Transverse colon (tissue), 4 donors: ENCODE measurements at regions not wholly inside any gene's neighbourhood (a gene's known extent, or its start where the extent isn't known, plus 50 kb on each side); places are given as distances from the start of the nearest gene placed in this dataset.
"Not testable (repeated sequence)": the region's sequence is repeated elsewhere in the genome, so short reads cannot be mapped to it uniquely, and the experiment has no call there.

Experiments
- DNase-seq: peaks from one replicate; pipeline ENCODE4 v3.0.0-alpha.2; 2019
- H3K27ac ChIP-seq, 4 donors: fragments of 200-600 bp; sonication (generic); 2 replicates each; pipeline ENCODE4 v1.5.1; 2016 to 2018; ENCODE audit warnings: inconsistent platforms in 4 of 4
- H3K27me3 ChIP-seq: fragments of 200-600 bp; sonication (generic); 2 replicates; pipeline ENCODE4 v1.5.1; 2017; ENCODE audit warnings: inconsistent platforms
- H3K36me3 ChIP-seq, 4 donors: fragments of 200-600 bp; sonication (generic); 2 replicates each; pipeline ENCODE4 v1.5.1; 2017 to 2019; ENCODE audit warnings: inconsistent platforms in 4 of 4
- H3K4me1 ChIP-seq, 4 donors: fragments of 200-600 bp; sonication (generic); 2 replicates each; pipeline ENCODE4 v1.5.1; 2017 to 2020; ENCODE audit warnings: inconsistent platforms in 4 of 4
- H3K4me3 ChIP-seq, 4 donors: fragments of 200-600 bp; sonication (generic); 1 replicate in 1 of 4; 2 replicates in 3 of 4; pipeline versions ENCODE4 v1.5.1 to v1.6.1; 2017 to 2019; ENCODE audit warnings: inconsistent platforms in 4 of 4
- H3K9me3 ChIP-seq, 2 donors: fragments of 200-600 bp; sonication (generic); 2 replicates each; pipeline ENCODE4 v1.5.1; 2017 to 2019; ENCODE audit warnings: inconsistent platforms in 2 of 2
- EP300 ChIP-seq: sonication (generic); formaldehyde crosslinking; IDR thresholded peaks from one replicate; pipeline ENCODE4 v1.6.1; 2017; ENCODE audit warnings: antibody characterized with exemption, low read depth
- POLR2A ChIP-seq: fragments of 450-650 bp; IDR thresholded peaks from one replicate; pipeline ENCODE4 v1.6.1; 2016; ENCODE audit warnings: antibody characterized with exemption, mild to moderate bottlenecking, moderate library complexity
- POLR2AphosphoS5 ChIP-seq, 3 donors: sonication (generic); formaldehyde crosslinking; IDR thresholded peaks; one replicate each; pipeline ENCODE4 v1.6.1; 2016; ENCODE audit warnings: antibody characterized with exemption in 3 of 3
- WGBS, 2 donors: methylation state at CpG; one replicate each; pipeline ENCODE4 v1.1.5; 2018; ENCODE audit warnings: low coverage in 1 of 2; 5-methylcytosine and 5-hydroxymethylcytosine counted together
- in situ Hi-C, 4 donors: fragments of 200-750 bp; cut with MboI; loops; one replicate each; pipeline versions ENCODE4 v1.15.0 to v1.15.1; 2017; ENCODE audit warnings: low sequenced_read_pairs in 3 of 4, low pct_ligation_motif_present in 1 of 4, low pct_unique_long_range_greater_than_20kb in 1 of 4
- intact Hi-C: fragments of 100-400 bp; cut with DNase I; formaldehyde crosslinking; loops from one replicate; pipeline ENCODE4 v1.15.1; 2023; ENCODE audit warnings: low total_unique reads
- TF ChIP-seq, protein P1 (sequence below), 5 experiments: fragments of 200-600 bp in 3 of 5; fragments of 450-650 bp in 2 of 5; sonication (generic) in 3 of 5; IDR thresholded peaks; 1 replicate in 2 of 5; 2 replicates in 3 of 5; pipeline ENCODE4 v1.5.1; 2016 to 2017; ENCODE audit warnings: antibody characterized with exemption in 5 of 5, inconsistent platforms in 3 of 5, mild to moderate bottlenecking in 2 of 5, moderate library complexity in 1 of 5

DNA sequence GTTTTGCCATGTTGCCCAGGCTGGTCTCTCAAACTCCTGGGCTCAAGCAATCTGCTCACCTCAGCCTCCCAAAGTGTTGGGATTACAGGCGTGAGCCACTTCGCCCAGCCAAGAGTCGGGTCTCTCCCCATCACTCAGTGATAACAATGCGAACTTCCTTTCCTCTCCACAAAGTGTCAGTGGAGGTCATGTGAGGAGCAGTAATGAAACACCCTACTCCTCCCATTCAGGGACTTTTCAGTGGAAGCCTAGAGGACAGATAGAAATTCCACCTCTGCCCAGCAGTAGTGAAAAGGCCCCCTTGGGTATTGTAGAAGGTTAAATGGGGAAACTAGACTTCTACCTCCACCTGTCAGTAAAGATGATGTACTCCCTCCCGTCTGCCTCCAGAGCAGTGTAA, 141.9 kb upstream of the STK26 start:
- no peak for DNase-seq
- no peak overlapping the region for H3K27ac ChIP-seq
- WGBS, 2 donors = 60 to 76% methylated on average over 1 to 5 of the region's 5 CpGs
- no peaks in the 10 kb centered on the region for H3K9me3 ChIP-seq
- H3K36me3 ChIP-seq = no peaks in the 10 kb centered on the region
- H3K4me3 ChIP-seq = no peak overlapping the region
- no peak for TF ChIP-seq EP300
- TF ChIP-seq, protein P1, sequence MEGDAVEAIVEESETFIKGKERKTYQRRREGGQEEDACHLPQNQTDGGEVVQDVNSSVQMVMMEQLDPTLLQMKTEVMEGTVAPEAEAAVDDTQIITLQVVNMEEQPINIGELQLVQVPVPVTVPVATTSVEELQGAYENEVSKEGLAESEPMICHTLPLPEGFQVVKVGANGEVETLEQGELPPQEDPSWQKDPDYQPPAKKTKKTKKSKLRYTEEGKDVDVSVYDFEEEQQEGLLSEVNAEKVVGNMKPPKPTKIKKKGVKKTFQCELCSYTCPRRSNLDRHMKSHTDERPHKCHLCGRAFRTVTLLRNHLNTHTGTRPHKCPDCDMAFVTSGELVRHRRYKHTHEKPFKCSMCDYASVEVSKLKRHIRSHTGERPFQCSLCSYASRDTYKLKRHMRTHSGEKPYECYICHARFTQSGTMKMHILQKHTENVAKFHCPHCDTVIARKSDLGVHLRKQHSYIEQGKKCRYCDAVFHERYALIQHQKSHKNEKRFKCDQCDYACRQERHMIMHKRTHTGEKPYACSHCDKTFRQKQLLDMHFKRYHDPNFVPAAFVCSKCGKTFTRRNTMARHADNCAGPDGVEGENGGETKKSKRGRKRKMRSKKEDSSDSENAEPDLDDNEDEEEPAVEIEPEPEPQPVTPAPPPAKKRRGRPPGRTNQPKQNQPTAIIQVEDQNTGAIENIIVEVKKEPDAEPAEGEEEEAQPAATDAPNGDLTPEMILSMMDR (IDR thresholded peaks at IDR 0.05) = no peak
- no peak for TF ChIP-seq POLR2AphosphoS5 (IDR thresholded peaks at IDR 0.05)
- TF ChIP-seq POLR2A = no peak
- no peaks in the 10 kb centered on the region for H3K4me1 ChIP-seq
- intact Hi-C loops (no loop called here), in situ Hi-C loops (no loop called here)
- no peaks in the 10 kb centered on the region for H3K27me3 ChIP-seq

DNA sequence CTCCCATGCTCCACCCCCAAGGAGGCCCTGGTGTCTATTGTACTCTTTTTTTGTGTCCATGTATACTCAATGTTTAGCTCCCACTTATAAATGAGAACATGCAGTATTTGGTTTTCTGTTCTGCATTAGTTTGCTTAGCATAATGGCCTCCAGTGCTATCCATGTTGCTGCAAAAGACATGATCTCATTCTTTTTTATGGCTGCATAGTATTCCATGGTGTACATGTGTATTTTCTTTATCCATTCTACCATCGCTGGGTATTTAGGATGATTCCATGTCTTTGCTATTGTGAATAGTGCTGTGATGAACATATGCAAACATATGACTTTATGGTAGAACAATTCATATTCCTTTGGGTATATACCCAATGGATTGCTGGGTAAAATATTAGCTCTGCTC, 138.1 kb upstream of the STK26 start:
- WGBS, 2 donors = 88 to 100% methylated on average over 1 of the region's 1 CpG
- H3K36me3 ChIP-seq, H3K27me3 ChIP-seq, DNase-seq, H3K4me3 ChIP-seq, in situ Hi-C loops, H3K9me3 ChIP-seq, H3K4me1 ChIP-seq, H3K27ac ChIP-seq, intact Hi-C loops: not testable (repeated sequence)

DNA sequence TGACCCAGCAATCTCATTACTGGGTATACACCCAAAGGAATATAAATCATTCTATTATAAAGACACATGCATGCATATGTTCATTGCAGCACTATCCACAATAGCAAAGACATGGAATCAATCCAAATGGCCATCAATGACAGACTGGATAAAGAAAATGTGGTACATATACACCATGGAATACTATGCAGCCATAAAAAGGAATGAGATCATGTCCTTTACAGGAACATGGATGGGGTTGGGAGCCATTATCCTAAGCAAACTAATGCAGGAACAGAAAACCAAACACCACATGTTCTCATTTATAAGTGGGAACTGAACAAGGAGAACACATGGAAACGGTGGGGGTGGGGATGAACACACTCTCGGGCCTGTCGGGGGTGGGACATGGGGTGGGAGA, 129.2 kb upstream of the STK26 start:
- H3K27ac ChIP-seq, H3K27me3 ChIP-seq, H3K36me3 ChIP-seq, H3K4me1 ChIP-seq, in situ Hi-C loops, H3K9me3 ChIP-seq, H3K4me3 ChIP-seq, DNase-seq, intact Hi-C loops: not testable (repeated sequence)
- 65 to 100% methylated on average over 1 to 3 of the region's 3 CpGs for WGBS, 2 donors

DNA sequence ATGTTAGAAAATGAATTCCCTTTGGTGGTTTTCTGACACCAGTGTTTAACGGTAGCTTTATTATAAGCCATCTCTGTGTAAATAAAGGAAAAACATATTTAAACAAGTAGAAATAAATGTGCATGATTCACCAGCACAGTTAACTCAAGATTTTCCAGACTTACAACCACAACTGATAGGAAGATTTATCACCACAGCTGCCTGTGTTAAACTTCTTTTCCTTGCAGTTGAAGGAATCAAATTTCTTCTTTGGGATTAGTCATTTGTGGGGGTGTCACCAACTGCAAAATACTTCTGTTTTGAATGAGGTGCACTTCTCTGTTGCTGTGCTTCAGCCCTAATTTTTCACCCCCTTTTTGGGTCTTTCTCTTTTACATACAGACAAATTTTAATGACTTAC, 128.1 kb upstream of the STK26 start:
- no peak overlapping the region for H3K27ac ChIP-seq
- 31% methylated on average over 1 of the region's 1 CpG; no CpG with 5 or more reads in 1 of the 2 donors for WGBS, 2 donors
- H3K36me3 ChIP-seq = no peaks in the 10 kb centered on the region
- TF ChIP-seq POLR2AphosphoS5 (IDR thresholded peaks at IDR 0.05) = no peak
- TF ChIP-seq POLR2A = no peak
- TF ChIP-seq EP300 = no peak
- TF ChIP-seq, protein P1 (IDR thresholded peaks at IDR 0.05) = no peak
- no peaks in the 10 kb centered on the region for H3K27me3 ChIP-seq
- H3K4me1 ChIP-seq = no peaks in the 10 kb centered on the region
- no peak for DNase-seq
- in situ Hi-C loops (no loop called here), intact Hi-C loops (no loop called here)
- H3K9me3 ChIP-seq = no peaks in the 10 kb centered on the region
- H3K4me3 ChIP-seq = no peak overlapping the region

DNA sequence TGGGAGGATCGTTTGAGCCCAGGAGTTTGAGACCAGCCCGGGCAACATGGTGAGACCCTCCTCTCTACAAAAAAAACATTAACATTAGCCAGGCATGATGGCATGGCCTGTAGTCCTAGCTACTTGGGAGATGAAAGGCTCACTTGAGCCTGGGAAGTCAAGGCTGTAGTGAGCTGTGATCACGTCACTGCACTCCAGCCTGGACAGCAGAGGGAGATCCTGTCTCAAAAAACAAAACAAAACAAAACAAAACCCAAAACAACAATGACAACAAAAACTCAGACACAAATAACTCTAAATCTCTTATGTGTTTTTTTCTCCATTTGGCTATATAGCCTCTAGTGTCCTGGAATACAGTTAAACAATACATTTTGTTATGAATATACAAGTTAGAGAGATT, 127.3 kb upstream of the STK26 start:
- H3K27ac ChIP-seq = no peak overlapping the region
- no peak overlapping the region for H3K4me3 ChIP-seq
- H3K27me3 ChIP-seq = no peaks in the 10 kb centered on the region
- WGBS, 2 donors = 61% methylated on average over 3 of the region's 3 CpGs; no CpG with 5 or more reads in 1 of the 2 donors
- intact Hi-C loops (no loop called here), in situ Hi-C loops (no loop called here)
- TF ChIP-seq, protein P1 (IDR thresholded peaks at IDR 0.05) = no peak
- no peak for TF ChIP-seq POLR2A
- TF ChIP-seq POLR2AphosphoS5 (IDR thresholded peaks at IDR 0.05) = no peak
- TF ChIP-seq EP300 = no peak
- H3K4me1 ChIP-seq = no peaks in the 10 kb centered on the region
- DNase-seq = no peak
- H3K9me3 ChIP-seq = no peaks in the 10 kb centered on the region
- no peaks in the 10 kb centered on the region for H3K36me3 ChIP-seq
